ENCODE measurements at regions not wholly inside any gene's neighbourhood (a gene's known extent, or its start where the extent isn't known, plus 50 kb on each side); places are given as distances from the start of the nearest gene placed in this dataset.

DNA sequence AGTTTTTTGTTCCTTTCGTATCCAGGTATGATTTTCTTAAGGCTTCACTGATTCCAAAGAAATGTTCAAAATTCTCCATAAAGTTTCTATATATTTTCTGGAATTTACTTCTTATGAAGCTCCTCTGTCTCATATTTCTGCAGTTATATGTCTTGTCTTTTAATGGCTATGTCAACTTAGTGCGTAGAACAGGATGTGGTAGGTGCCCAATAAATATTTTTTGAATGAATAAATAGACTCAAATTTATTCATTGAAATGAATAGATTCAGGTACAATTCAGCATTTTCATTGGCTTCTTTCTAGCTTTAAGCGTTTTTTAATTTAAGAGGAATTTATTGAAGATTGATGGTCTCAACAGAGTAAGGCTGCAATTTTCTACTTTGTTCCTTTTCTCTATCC lies 231.9 kb upstream of the BOD1L1 start:
- TF ChIP-seq CTCF (IDR thresholded peaks at IDR 0.05; ENCODE audit: low read depth, low read length, missing control alignments): no peak

GRCh38 chr4:13860126-13860525 lies 232.6 kb upstream of the BOD1L1 start:
- no peak for TF ChIP-seq CTCF (IDR thresholded peaks at IDR 0.05; ENCODE audit: low read depth, low read length, missing control alignments)
- no peak overlapping the region for H3K4me3 ChIP-seq (ENCODE audit: low read depth, low read length)
- DNase-seq (ENCODE audit: low read depth): no peak

More for the DNA sequence above, 231.9 kb upstream of the BOD1L1 start:
- no peak for DNase-seq (ENCODE audit: low read depth)
- H3K4me3 ChIP-seq (ENCODE audit: low read depth, low read length): no peak overlapping the region

DNA sequence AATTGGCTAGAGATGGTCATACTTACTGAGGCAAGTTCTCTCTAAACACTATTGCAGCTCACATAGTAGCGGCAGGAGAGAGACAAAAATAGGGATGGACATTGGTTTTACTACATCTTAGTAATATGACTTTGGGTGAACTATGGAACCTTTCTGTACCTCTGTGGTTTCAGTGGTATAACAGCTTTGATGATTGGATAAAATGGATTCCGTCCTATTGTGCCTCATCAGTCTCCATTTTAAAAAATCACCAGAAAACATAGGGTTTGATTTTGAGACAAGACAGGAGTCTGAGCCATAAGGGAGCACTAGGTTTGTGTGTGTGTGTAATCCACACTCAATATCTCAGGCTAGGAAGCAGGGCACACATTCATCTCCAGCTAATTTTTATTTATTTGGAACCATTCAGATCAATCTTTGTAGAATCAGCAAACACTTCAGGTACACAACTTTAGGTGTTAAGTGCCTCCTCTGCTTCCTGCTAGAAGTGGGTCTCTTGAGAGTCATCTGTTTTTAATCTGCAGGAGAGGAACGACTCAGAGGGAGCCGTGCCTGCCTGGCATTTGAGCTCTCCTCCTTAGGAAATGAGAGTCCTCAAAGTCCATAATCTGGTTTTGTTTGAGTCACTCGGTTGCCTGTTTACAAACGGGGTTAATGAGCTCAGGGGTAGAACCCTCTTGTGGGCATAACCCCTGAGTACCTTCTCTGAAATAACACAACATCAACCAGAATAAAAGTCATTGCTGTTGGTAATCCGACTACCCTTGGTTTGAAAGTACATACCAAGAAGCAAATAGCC lies 238.5 kb upstream of the BOD1L1 start:
- no peak overlapping the region for H3K4me3 ChIP-seq (ENCODE audit: low read depth, low read length)
- no peak for DNase-seq (ENCODE audit: low read depth)
- TF ChIP-seq CTCF (IDR thresholded peaks at IDR 0.05; ENCODE audit: low read depth, low read length, missing control alignments): no peak

DNA sequence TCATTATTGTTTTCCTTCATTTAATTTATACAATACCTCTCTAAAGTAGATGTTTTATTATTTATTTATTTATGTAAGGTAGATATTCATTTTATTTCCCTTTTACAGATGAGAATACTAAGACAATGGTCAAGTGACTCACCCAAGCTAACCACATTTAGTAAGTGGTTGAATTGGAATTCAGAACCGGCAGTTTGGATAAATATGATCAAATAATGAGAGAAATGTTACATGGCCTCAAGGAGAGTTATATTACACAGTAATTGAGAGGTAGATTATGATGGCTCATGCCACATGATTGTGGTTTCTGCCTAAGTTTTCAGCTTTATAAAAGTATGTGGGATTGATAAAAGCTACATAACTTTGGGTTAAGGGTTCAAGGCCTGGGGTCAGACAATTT lies 239.4 kb upstream of the BOD1L1 start:
- TF ChIP-seq CTCF (IDR thresholded peaks at IDR 0.05; ENCODE audit: low read depth, low read length, missing control alignments): no peak
- no peak overlapping the region for H3K4me3 ChIP-seq (ENCODE audit: low read depth, low read length)
- DNase-seq (ENCODE audit: low read depth): no peak

- no peak for TF ChIP-seq CTCF (IDR thresholded peaks at IDR 0.05; ENCODE audit: low read depth, low read length, missing control alignments)
- H3K4me3 ChIP-seq (ENCODE audit: low read depth, low read length): no peak overlapping the region
- no peak for DNase-seq (ENCODE audit: low read depth)
Observed at GRCh38 chr4:13872155-13872554, 244.6 kb upstream of the BOD1L1 start.

DNA sequence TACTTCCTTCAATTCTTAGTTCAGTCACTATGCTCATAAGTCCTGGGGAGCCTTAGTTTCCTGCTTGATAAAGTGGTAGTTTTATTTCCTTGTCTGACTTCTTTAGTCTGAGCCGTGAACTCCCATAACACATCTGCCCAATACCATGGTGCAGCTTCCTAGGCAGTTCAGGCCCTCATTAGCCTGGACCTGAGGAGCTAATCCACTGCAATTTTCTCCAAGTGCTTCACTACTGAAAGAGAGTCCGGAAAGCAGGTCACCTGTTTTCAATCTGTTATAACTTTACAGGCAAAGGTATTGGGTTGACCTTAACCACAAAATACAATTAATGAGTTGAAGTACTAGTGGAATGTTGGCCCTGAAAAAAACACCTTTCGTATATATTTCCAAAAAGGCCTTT lies 245.4 kb upstream of the BOD1L1 start:
- DNase-seq (ENCODE audit: low read depth): no peak
- H3K4me3 ChIP-seq (ENCODE audit: low read depth, low read length): no peak overlapping the region
- no peak for TF ChIP-seq CTCF (IDR thresholded peaks at IDR 0.05; ENCODE audit: low read depth, low read length, missing control alignments)

DNA sequence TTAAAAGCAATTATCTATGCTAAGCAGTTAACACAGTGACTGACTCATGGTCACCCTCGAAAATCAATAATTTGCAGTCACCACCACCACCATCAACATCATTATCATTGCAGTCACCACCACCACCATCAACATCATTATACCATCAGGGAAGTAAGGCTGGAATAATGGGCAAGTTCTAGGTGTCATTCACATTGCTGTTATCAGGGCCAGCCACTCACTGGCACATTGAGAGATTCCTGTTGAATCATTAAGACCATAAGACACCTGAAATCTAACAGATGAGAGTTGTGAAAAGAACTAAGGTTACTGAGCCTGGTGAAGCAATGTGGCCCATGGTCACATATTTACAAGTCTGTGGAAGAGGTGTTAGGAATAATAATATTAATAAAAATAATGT lies 247.7 kb upstream of the BOD1L1 start:
- H3K4me3 ChIP-seq (ENCODE audit: low read depth, low read length): no peak overlapping the region
- no peak for TF ChIP-seq CTCF (IDR thresholded peaks at IDR 0.05; ENCODE audit: low read depth, low read length, missing control alignments)
- no peak for DNase-seq (ENCODE audit: low read depth)

Data from GM12864 (cell line).